Astrocyte (in vitro differentiated cells and primary cell): ENCODE measurements at regions not wholly inside any gene's neighbourhood (a gene's known extent, or its start where the extent isn't known, plus 50 kb on each side); places are given as distances from the start of the nearest gene placed in this dataset.

ENCODE experiments used
- CTCF ChIP-seq: IDR thresholded peaks from 2 replicates; pipeline ENCODE4 v1.5.1; 2011; ENCODE audit warnings: low read depth, mild to moderate bottlenecking, inconsistent platforms, low read length, moderate library complexity; ENCODE audit not compliant: insufficient read depth
- EZH2 ChIP-seq: IDR thresholded peaks from 2 replicates; pipeline ENCODE4 v1.6.1; 2012; ENCODE audit warnings: mild to moderate bottlenecking, low read length, inconsistent platforms; ENCODE audit not compliant: insufficient read depth

- no peak for TF ChIP-seq EZH2
- no peak for TF ChIP-seq CTCF
Observed at GRCh38 chr12:73308747-73309146, 1036.6 kb downstream of the TRHDE start.
